CD4-positive, alpha-beta T cell treated with Interleukin-17A for 1 hour (primary cell): ENCODE measurements at regions not wholly inside any gene's neighbourhood (a gene's known extent, or its start where the extent isn't known, plus 50 kb on each side); places are given as distances from the start of the nearest gene placed in this dataset.
"Not testable (repeated sequence)": the region's sequence is repeated elsewhere in the genome, so short reads cannot be mapped to it uniquely, and the experiment has no call there.

Experiments used
- DNase-seq: peaks from one replicate; pipeline ENCODE4 v3.0.0-alpha.2; 2020

- no peak for DNase-seq
Observed at GRCh38 chr18:8970843-8971242, 131.7 kb upstream of the NDUFV2 start.

DNA sequence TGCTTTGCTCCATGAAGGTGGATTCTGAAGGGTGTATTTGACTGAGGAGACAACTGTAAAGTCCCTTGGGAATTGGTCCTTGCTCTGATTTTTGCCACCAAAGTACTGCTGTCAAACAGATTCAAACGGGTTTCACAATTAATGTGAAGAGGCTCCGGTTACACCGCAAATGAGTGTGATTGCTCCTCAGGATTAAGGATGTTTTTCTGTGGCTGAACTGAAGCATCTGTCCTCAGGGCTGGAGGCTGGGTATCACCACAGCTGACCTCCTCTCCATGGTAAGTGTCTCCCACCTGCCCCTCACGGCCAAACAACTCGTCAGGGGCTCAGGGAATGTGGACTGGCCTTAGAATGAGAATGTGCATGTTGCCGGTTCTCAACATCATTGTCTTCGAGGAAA is 130.4 kb upstream of the NDUFV2 start:
- DNase-seq = no peak

DNA sequence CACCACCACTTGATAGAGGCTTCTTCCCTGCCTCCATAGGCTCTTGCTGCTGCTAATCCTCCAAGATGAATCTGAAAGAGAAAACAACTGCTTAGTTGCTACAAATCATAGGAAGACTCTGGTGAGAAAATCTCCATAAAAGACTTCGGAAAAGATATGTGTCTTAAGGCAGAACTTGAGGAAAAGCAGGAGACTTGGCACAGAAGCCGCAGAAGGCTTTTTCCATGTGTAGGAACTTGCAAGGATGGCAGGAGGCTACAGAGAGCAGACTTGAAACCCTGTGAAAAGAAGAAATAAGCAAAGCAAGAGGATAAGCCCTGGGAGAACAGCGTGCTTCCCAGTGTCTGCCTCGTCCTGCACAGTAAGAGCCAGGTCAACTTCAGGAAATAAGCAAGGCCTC is 128.2 kb upstream of the NDUFV2 start:
- DNase-seq = no peak

GRCh38 chr18:8974696-8975095 is 127.8 kb upstream of the NDUFV2 start:
- DNase-seq = no peak

DNA sequence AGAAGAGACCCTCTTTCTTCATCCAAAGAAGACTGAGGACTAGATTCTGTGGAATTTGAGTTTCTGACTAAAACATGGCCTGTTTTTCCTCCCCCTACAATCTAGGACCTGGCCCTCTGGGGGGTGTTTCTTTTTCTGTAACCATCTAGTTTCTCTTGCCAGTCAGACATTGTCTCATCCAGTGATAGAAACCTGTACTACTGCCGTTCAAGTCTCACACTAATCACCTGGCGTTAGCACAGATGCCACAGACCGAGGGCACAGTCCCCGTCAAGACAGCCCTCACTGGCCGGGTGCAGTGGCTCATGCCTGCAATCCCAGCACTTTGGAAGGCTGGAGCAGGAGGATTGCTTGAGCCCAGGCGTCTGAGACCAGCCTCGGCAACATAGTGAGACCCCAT is 126.9 kb upstream of the NDUFV2 start:
- DNase-seq = no peak

- DNase-seq = no peak
Observed at GRCh38 chr18:8976606-8977005, 125.9 kb upstream of the NDUFV2 start.

DNA sequence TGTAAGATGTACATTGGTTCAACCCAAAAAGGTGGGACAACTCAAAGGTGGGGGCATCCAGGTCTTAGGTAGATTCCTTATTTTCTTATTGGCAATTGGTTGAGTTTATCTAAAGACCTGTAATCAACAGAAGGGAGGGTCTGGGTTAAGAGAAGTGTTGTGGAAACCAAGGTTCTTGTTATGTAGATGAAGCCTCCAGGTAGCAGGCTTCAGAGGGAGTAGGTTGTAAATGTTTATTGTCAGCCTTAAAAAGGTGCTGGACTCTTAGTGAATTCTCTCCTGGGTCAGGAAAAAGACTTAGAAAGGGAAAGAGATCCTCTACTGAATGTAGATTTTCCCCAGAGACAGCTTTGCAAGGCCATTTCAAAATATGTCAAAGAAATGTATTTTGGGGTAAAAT is 125.3 kb upstream of the NDUFV2 start:
- DNase-seq = no peak

DNA sequence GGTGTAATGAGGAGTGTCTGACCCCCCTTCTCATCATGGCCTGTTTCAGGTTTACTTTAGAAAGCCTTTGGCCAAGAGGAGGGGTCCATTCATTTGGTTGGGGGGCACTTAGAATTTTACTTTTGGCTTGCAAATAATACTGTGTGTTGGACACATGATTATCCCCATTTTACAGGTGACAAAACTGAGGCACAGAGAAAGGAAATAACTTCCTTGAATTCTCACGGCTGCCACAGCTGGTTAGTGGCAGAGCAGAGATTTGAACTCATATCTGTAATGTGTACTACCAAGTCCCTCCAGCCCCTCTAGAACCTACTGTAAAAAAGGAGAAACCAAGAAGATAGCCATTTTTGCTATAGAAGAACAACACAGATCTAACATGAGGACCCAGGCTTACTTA is 124.8 kb upstream of the NDUFV2 start:
- DNase-seq = no peak

- no peak for DNase-seq
Observed at GRCh38 chr18:8978394-8978793, 124.1 kb upstream of the NDUFV2 start.

- no peak for DNase-seq
Observed at GRCh38 chr18:8979258-8979988, 123.1 kb upstream of the NDUFV2 start.

GRCh38 chr18:8980496-8980895 is 122.0 kb upstream of the NDUFV2 start:
- DNase-seq = no peak

DNA sequence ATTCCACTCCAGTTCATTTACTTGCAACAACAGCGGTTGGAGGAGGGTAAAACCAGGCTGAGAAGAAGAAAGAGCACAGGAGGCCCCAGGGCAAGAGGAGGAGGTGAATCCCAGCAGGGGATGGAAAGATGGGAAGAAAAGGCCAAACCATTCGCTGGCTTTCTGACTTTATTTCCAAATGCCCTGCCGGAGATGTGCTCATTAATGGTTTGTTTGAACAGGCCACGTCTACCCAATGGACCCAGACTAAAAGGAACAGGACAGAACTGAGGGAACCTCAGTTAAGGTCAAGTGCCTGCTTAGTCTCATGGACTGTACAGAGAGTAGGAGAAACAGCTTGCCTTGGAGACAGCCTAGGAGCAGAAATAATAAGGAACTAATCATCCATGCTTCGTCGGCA is 121.6 kb upstream of the NDUFV2 start:
- no peak for DNase-seq

GRCh38 chr18:8982416-8983183 is 119.9 kb upstream of the NDUFV2 start:
- peak; percentile 7 for DNase-seq

DNA sequence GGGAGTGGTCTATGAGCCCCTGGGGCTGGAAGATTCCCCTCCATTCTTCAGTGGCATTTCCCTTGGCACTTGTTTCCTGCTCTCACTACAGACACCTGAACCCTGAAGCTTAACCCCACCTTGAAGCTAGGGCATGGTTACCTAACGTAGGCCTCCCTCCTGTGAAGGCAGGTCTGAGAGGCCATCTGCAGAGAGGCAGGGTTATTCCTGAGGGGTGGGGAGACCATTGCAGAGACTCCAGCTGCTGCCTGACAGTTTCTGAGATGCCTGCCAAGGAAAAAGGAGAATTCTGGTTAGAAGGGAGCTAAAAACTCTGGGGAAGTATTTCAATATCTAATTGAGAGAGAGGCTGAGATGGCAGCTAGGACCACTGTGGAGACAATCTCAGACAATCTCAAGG is 119.3 kb upstream of the NDUFV2 start:
- DNase-seq = no peak

- no peak for DNase-seq
Observed at GRCh38 chr18:8984131-8984721, 118.3 kb upstream of the NDUFV2 start.

GRCh38 chr18:8987241-8987640 is 115.3 kb upstream of the NDUFV2 start:
- no peak for DNase-seq

- DNase-seq = peak; percentile 60
Observed at GRCh38 chr18:8988260-8988871, 114.1 kb upstream of the NDUFV2 start.

DNA sequence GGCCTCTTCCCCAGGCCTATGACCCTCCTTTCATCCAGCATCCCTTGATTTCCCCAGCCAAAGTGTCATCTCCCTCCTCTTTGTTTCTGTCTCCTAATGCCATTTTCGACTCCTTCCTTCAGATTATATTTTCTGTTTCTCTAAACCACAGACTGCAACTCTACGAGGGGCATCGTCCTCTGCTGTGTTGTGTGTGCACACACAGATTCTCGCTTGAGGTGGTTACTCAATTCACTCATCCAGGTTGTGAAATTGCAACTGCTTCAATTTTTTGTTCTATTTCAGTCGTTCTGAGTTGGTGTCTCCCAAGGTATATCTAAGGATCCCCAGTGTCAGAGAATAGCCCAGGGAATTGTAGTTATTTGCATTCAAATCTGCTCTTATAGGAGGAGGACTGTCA is 113.5 kb upstream of the NDUFV2 start:
- DNase-seq = no peak

- DNase-seq = no peak
Observed at GRCh38 chr18:8989855-8990254, 112.6 kb upstream of the NDUFV2 start.

DNA sequence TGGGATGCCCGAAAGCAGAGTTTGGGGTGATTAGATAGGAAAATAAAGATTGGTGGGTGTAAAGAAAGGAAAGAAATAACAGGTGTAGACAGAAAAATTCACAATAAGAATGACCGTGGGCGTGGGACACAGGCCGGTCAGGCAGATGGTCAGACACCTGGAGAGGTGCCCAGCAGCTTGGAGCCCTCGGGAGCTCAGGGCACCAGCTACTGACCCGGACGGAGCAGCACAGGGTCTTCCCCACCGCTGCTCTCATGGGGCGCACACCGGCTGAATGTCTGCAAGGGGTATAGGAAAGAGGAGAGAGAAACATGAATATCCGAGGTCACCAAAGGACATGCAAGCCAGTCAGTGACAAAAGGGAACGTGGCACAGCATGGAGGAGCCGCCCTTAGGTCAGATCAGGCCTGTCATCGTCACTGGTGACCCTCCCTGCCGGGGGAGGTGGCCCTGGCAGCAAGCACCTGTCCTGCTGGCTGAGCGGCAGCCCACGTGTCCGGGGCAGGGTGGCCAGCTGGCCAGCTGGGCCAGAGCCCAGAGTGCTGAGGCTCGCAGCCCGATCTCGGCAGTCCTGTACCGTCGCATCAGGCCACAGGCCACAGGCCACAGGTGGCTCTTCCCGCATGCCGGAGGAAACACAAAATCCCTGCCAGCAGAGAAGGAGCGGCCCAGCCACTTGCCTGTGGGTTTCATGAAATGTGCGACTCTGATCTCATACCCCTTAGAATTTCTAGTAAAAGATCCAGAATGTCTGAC is 112.0 kb upstream of the NDUFV2 start:
- DNase-seq = no peak

DNA sequence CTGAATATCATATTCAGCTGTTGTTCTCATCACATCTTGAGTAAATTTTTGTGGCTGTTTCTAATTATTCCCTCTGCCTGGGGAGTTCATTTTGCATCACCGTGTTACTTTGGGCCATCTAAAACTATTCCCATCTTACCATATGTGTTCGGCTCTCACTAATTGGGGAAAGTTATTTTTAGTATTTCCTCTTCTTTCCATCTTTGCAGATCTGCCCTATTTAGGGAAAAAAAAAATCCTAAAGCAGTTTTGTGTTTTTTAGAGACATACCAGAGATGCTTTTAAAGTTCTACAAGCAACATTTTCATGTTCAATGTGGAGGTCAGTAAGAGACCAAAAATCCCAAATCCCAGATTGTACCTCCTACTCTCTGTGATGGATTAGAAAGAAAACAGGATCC is 111.3 kb upstream of the NDUFV2 start:
- DNase-seq = no peak

GRCh38 chr18:8992500-8992899 is 110.0 kb upstream of the NDUFV2 start:
- not testable (repeated sequence) for DNase-seq

DNA sequence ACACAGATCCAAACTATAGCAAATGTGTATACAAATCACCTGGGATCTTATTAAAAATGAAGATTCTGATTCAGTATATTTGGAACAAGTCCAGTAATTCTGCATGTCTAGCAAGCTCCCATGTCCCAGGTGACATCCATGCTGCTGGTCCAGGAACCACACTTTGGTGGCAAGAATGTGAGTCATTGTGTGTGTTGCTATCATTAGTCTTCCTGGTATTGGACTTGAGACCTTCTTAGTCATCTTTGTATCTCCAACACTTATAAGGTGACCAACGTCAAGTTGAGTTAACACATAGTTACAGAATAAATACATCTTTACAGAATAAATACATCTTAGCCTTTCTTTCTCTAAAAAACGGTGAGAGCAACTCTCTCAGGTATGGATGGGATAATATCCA is 107.9 kb upstream of the NDUFV2 start:
- DNase-seq = no peak
